Left lung (tissue), 4 donors: ENCODE measurements at regions not wholly inside any gene's neighbourhood (a gene's known extent, or its start where the extent isn't known, plus 50 kb on each side); places are given as distances from the start of the nearest gene placed in this dataset.

ENCODE experiments used
- ATAC-seq: fragments of 200-7000 bp; cut with Tn5 transposase; one replicate; pipeline ENCODE4 v1.9.1; 2020; ENCODE audit warnings: moderate library complexity
- DNase-seq, 4 donors: peaks; one replicate each; pipeline ENCODE4 v3.0.0-alpha.2; 2013 to 2020
- H3K27ac ChIP-seq, 2 donors: fragments of 200-600 bp; sonication (generic) in 1 of 2; one replicate each; pipeline versions ENCODE4 v1.5.0 to v1.8.0; 2020 to 2021
- H3K27me3 ChIP-seq, 2 donors: fragments of 200-600 bp; sonication (generic) in 1 of 2; one replicate each; pipeline versions ENCODE4 v1.5.0 to v1.8.0; 2020 to 2021
- H3K36me3 ChIP-seq, 2 donors: fragments of 200-600 bp; sonication (generic) in 1 of 2; one replicate each; pipeline versions ENCODE4 v1.5.0 to v1.8.0; 2020 to 2021
- H3K4me1 ChIP-seq, 2 donors: fragments of 200-600 bp; one replicate each; pipeline ENCODE4 v1.8.0; 2021
- H3K4me3 ChIP-seq, 2 donors: fragments of 200-600 bp; sonication (generic) in 1 of 2; one replicate each; pipeline versions ENCODE4 v1.5.0 to v1.8.0; 2020 to 2021; ENCODE audit warnings: mild to moderate bottlenecking in 1 of 2
- H3K9me3 ChIP-seq, 2 donors: fragments of 200-600 bp; sonication (generic) in 1 of 2; one replicate each; pipeline versions ENCODE4 v1.5.0 to v1.8.0; 2020 to 2021
- intact Hi-C, 2 donors: fragments of 100-400 bp; cut with DNase I; formaldehyde crosslinking; loops; one replicate each; pipeline versions ENCODE4 v1.11.2 to v1.14.2; 2022
- TF ChIP-seq, protein P1 (sequence below), 2 donors: fragments of 200-600 bp; sonication (generic) in 1 of 2; IDR thresholded peaks; one replicate each; pipeline versions ENCODE4 v1.5.0 to v1.8.0; 2021; ENCODE audit warnings: antibody characterized with exemption in 2 of 2
- donor health status: DM: no; HTN: yes; CAD: no.
- donor health status: DM: no; HTN: no; CAD: no.

DNA sequence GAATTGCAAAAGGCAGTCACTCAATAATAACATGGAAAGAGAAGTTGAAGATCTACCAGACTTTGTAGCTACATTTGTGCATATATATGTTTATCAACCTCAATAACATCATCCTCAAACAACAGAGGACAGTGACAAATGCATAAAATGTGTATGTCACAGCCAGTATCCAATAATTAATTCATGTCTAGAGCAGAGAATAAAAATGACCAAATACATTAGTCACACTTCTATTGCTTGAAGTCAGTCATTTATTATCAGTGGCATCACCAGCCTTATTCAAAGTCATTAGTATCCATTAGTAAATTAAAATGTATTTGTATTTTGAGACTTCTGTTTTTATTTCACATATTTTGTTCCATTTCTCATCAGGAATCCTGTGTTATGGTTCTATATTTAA is 852.8 kb downstream of the XPNPEP1 start:
- ATAC-seq (no peak), DNase-seq (no peak)
- Histone ChIP-seq H3K27ac (no peak overlapping the region), H3K9me3 (no peaks in the 10 kb centered on the region), H3K36me3 (no peaks in the 10 kb centered on the region), H3K27me3 (no peaks in the 10 kb centered on the region), H3K4me1 (no peaks in the 10 kb centered on the region), H3K4me3 (no peak overlapping the region)
- TF ChIP-seq, protein P1, sequence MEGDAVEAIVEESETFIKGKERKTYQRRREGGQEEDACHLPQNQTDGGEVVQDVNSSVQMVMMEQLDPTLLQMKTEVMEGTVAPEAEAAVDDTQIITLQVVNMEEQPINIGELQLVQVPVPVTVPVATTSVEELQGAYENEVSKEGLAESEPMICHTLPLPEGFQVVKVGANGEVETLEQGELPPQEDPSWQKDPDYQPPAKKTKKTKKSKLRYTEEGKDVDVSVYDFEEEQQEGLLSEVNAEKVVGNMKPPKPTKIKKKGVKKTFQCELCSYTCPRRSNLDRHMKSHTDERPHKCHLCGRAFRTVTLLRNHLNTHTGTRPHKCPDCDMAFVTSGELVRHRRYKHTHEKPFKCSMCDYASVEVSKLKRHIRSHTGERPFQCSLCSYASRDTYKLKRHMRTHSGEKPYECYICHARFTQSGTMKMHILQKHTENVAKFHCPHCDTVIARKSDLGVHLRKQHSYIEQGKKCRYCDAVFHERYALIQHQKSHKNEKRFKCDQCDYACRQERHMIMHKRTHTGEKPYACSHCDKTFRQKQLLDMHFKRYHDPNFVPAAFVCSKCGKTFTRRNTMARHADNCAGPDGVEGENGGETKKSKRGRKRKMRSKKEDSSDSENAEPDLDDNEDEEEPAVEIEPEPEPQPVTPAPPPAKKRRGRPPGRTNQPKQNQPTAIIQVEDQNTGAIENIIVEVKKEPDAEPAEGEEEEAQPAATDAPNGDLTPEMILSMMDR (IDR thresholded peaks at IDR 0.05): no peak
- intact Hi-C loops: no loop called here

DNA sequence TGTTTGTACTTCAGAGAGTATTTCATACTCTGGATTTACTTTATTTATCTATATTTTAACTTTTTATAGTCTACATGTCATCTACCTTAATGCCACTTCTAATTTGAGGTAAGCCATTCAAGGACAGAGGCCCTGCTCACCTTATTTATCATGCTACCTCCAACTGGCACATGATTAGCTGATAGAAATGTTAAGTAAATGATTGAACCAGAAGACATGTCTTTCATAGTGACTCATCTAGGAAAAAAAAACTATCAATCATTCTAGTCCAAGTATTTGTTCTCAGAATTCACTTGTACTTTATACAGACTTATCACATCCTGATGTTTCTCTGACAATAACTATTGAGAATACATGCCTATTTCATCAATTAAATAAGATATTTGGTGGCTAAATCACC is 856.3 kb downstream of the XPNPEP1 start:
- no peaks in the 10 kb centered on the region for H3K27me3 ChIP-seq
- no peak for DNase-seq
- ATAC-seq: no peak
- H3K4me1 ChIP-seq: no peaks in the 10 kb centered on the region
- H3K36me3 ChIP-seq: no peaks in the 10 kb centered on the region
- intact Hi-C loops: no loop called here
- H3K9me3 ChIP-seq: no peaks in the 10 kb centered on the region
- no peak overlapping the region for H3K27ac ChIP-seq
- H3K4me3 ChIP-seq: no peak overlapping the region
- TF ChIP-seq, protein P1 (IDR thresholded peaks at IDR 0.05): no peak

DNA sequence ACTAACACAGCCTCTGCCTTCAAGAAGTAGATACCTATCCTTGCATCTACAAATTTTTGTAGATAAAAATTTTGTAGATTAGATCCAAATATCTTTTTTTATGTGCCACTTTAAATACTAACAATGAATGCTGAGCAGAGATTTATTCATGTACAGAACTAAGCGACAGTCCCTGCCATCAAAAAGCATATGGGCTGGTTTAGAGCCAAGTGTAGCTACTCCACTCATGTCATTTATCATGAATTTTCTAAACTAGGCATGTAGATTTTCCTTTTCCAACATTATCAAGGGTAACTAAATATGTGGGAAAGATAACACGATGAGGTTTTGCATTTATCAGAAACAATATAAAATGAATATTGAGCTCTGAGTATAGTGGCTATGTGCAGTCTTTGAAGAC is 857.5 kb downstream of the XPNPEP1 start:
- H3K36me3 ChIP-seq: no peaks in the 10 kb centered on the region
- H3K4me3 ChIP-seq: no peak overlapping the region
- no peak for DNase-seq
- no peaks in the 10 kb centered on the region for H3K4me1 ChIP-seq
- intact Hi-C loops: no loop called here
- H3K9me3 ChIP-seq: peaks cover 0 to 2% of the 10 kb centered on the region in 2 donors
- ATAC-seq: no peak
- H3K27ac ChIP-seq: no peak overlapping the region
- H3K27me3 ChIP-seq: no peaks in the 10 kb centered on the region
- TF ChIP-seq, protein P1 (IDR thresholded peaks at IDR 0.05): no peak

DNA sequence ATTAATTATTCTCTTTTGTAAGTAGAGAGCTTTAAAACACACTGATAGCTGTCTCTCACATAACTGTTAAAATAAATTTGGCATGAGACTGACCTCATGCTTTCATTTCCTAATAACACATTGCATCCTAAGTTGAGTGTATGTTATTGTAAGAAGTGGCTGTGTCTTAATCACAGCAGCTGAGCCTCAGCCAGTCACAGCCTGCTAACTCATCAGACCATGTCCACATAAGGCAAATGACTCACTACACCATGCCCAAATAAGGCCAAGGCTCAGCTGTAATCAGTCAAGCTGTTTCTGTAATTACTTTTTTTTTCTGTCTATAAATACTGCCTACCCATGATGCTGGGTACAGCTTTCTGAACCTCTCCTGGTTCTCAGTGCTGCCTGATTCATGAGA is 860.9 kb downstream of the XPNPEP1 start:
- intact Hi-C loops: no loop called here
- H3K4me1 ChIP-seq: no peaks in the 10 kb centered on the region
- H3K27me3 ChIP-seq: no peaks in the 10 kb centered on the region
- DNase-seq: no peak
- no peaks in the 10 kb centered on the region for H3K36me3 ChIP-seq
- TF ChIP-seq, protein P1 (IDR thresholded peaks at IDR 0.05): no peak
- H3K27ac ChIP-seq: no peak overlapping the region
- no peak overlapping the region for H3K4me3 ChIP-seq
- no peak for ATAC-seq
- H3K9me3 ChIP-seq: peaks cover 0 to 2% of the 10 kb centered on the region in 2 donors

DNA sequence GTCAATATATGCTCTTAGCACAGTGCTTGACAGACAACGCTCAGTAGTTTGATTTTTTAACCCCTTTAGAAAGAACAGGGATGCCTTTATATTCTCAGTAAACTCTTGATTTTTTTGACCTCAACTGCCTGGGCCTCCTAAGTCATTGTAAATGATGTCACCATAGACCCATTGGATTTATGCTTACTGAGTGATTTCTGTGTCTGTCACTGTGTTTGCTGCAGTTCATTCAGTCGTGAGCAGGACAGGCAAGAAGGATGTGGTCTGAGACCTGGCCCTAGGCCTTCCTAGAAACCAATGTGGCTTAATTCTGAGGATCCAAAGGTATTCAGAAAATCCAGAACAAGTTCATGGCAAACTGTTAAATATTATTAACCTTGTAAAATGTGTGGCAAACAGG is 868.1 kb downstream of the XPNPEP1 start:
- intact Hi-C loops: no loop called here
- H3K36me3 ChIP-seq: no peaks in the 10 kb centered on the region
- no peaks in the 10 kb centered on the region for H3K4me1 ChIP-seq
- H3K4me3 ChIP-seq: no peak overlapping the region
- H3K9me3 ChIP-seq: no peaks in the 10 kb centered on the region
- ATAC-seq (no peak), DNase-seq (no peak)
- H3K27ac ChIP-seq: no peak overlapping the region
- TF ChIP-seq, protein P1 (IDR thresholded peaks at IDR 0.05): no peak
- no peaks in the 10 kb centered on the region for H3K27me3 ChIP-seq
